ENCODE measurements at regions not wholly inside any gene's neighbourhood (a gene's known extent, or its start where the extent isn't known, plus 50 kb on each side); places are given as distances from the start of the nearest gene placed in this dataset.

GRCh38 chr3:150144191-150144708 lies 173.6 kb upstream of the PFN2 start:
- WGBS, 2 donors (ENCODE audit: low coverage in 1 of 2): 77 to 80% methylated on average over 4 to 6 of the region's 6 CpGs
- no peak overlapping the region for H3K4me3 ChIP-seq
- no peaks in the 10 kb centered on the region for H3K27me3 ChIP-seq
- H3K27ac ChIP-seq: no peak overlapping the region
- no peak for ATAC-seq
- H3K9me3 ChIP-seq: no peaks in the 10 kb centered on the region
- TF ChIP-seq, protein P1, sequence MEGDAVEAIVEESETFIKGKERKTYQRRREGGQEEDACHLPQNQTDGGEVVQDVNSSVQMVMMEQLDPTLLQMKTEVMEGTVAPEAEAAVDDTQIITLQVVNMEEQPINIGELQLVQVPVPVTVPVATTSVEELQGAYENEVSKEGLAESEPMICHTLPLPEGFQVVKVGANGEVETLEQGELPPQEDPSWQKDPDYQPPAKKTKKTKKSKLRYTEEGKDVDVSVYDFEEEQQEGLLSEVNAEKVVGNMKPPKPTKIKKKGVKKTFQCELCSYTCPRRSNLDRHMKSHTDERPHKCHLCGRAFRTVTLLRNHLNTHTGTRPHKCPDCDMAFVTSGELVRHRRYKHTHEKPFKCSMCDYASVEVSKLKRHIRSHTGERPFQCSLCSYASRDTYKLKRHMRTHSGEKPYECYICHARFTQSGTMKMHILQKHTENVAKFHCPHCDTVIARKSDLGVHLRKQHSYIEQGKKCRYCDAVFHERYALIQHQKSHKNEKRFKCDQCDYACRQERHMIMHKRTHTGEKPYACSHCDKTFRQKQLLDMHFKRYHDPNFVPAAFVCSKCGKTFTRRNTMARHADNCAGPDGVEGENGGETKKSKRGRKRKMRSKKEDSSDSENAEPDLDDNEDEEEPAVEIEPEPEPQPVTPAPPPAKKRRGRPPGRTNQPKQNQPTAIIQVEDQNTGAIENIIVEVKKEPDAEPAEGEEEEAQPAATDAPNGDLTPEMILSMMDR (IDR thresholded peaks at IDR 0.05): no peak
- TF ChIP-seq EP300 (IDR thresholded peaks at IDR 0.05) (no peak), POLR2AphosphoS5 (IDR thresholded peaks at IDR 0.05) (no peak), POLR2A (IDR thresholded peaks at IDR 0.05) (no peak)
- no peaks in the 10 kb centered on the region for H3K36me3 ChIP-seq
- peaks cover 0 to 11% (median 0%) of the 10 kb centered on the region in 3 donors for H3K4me1 ChIP-seq

GRCh38 chr3:150142936-150143335 lies 172.2 kb upstream of the PFN2 start:
- ATAC-seq: no peak
- Histone ChIP-seq H3K9me3 (no peaks in the 10 kb centered on the region), H3K4me3 (no peak overlapping the region), H3K4me1 (peaks cover 0 to 11% (median 0%) of the 10 kb centered on the region in 3 donors), H3K27me3 (no peaks in the 10 kb centered on the region), H3K36me3 (no peaks in the 10 kb centered on the region), H3K27ac (no peak overlapping the region)
- TF ChIP-seq POLR2A (IDR thresholded peaks at IDR 0.05) (no peak), EP300 (IDR thresholded peaks at IDR 0.05) (no peak), POLR2AphosphoS5 (IDR thresholded peaks at IDR 0.05) (no peak)
- TF ChIP-seq, protein P1 (IDR thresholded peaks at IDR 0.05): no peak

GRCh38 chr3:150141790-150142326 lies 171.2 kb upstream of the PFN2 start:
- ATAC-seq: no peak
- TF ChIP-seq POLR2A (IDR thresholded peaks at IDR 0.05) (no peak), POLR2AphosphoS5 (IDR thresholded peaks at IDR 0.05) (no peak), EP300 (IDR thresholded peaks at IDR 0.05) (no peak)
- TF ChIP-seq, protein P1 (IDR thresholded peaks at IDR 0.05): no peak
- 73 to 76% methylated on average over 3 of the region's 3 CpGs for WGBS, 2 donors (ENCODE audit: low coverage in 1 of 2)
- Histone ChIP-seq H3K27me3 (no peaks in the 10 kb centered on the region), H3K9me3 (no peaks in the 10 kb centered on the region), H3K4me1 (peaks cover 0 to 2% (median 0%) of the 10 kb centered on the region in 3 donors), H3K4me3 (no peak overlapping the region), H3K36me3 (no peaks in the 10 kb centered on the region), H3K27ac (no peak overlapping the region)

GRCh38 chr3:150140614-150141321 lies 170.1 kb upstream of the PFN2 start:
- ATAC-seq: no peak
- H3K4me1 ChIP-seq: no peaks in the 10 kb centered on the region
- no peaks in the 10 kb centered on the region for H3K36me3 ChIP-seq
- H3K9me3 ChIP-seq: no peaks in the 10 kb centered on the region
- TF ChIP-seq POLR2AphosphoS5 (IDR thresholded peaks at IDR 0.05) (no peak), EP300 (IDR thresholded peaks at IDR 0.05) (no peak), POLR2A (IDR thresholded peaks at IDR 0.05) (no peak)
- TF ChIP-seq, protein P1 (IDR thresholded peaks at IDR 0.05): no peak
- no peak overlapping the region for H3K27ac ChIP-seq
- WGBS, 2 donors (ENCODE audit: low coverage in 1 of 2): 91 to 94% methylated on average over 6 to 13 of the region's 14 CpGs
- H3K27me3 ChIP-seq: no peaks in the 10 kb centered on the region
- no peak overlapping the region for H3K4me3 ChIP-seq

GRCh38 chr3:150138824-150139223 lies 168.1 kb upstream of the PFN2 start:
- Histone ChIP-seq H3K27me3 (no peaks in the 10 kb centered on the region), H3K4me1 (no peaks in the 10 kb centered on the region), H3K36me3 (no peaks in the 10 kb centered on the region), H3K27ac (no peak overlapping the region), H3K9me3 (no peaks in the 10 kb centered on the region), H3K4me3 (no peak overlapping the region)
- TF ChIP-seq POLR2A (IDR thresholded peaks at IDR 0.05) (no peak), EP300 (IDR thresholded peaks at IDR 0.05) (no peak), POLR2AphosphoS5 (IDR thresholded peaks at IDR 0.05) (no peak)
- TF ChIP-seq, protein P1 (IDR thresholded peaks at IDR 0.05): no peak
- no peak for ATAC-seq
- 94 to 100% methylated on average over 2 to 3 of the region's 3 CpGs for WGBS, 2 donors (ENCODE audit: low coverage in 1 of 2)

Data from gastroesophageal sphincter (tissue), 4 donors.